H1 (cell line): ENCODE measurements at regions not wholly inside any gene's neighbourhood (a gene's known extent, or its start where the extent isn't known, plus 50 kb on each side); places are given as distances from the start of the nearest gene placed in this dataset.

Experiments
- CTCF ChIA-PET: fragments of 300-600 bp; sonication (Branson Sonifier 250); formaldehyde crosslinking; loops from one replicate; lab custom pipeline; 2021; ENCODE audit not compliant: partially characterized antibody; lab: Charles Lee
- POLR2A ChIA-PET: fragments of 300-600 bp; sonication (Branson Sonifier 250); formaldehyde crosslinking; loops from one replicate; lab custom pipeline; 2021; ENCODE audit warnings: inconsistent platforms; ENCODE audit not compliant: partially characterized antibody; lab: Charles Lee
- DNase-seq, 2 experiments: peaks; one replicate each; pipeline versions ENCODE4 v3.0.0 to v3.0.0-alpha.2; 2010 to 2022; ENCODE audit warnings: low spot score in 2 of 2, low read depth in 1 of 2, mixed read lengths in 1 of 2
- FAIRE-seq: peaks from 2 replicates; lab custom pipeline; 2011; peaks lifted over from hg19 to GRCh38; lab: Jason Lieb, UNC
- H2AFZ ChIP-seq: 2 replicates; pipeline ENCODE4 v1.8.1; 2012; ENCODE audit warnings: low read length, inconsistent platforms
- H2AK5ac ChIP-seq: 2 replicates; pipeline ENCODE4 v1.6.1; 2013; ENCODE audit warnings: low read depth, low read length
- H2BK120ac ChIP-seq: replicated peaks from 2 replicates; pipeline ENCODE3; 2013; ENCODE audit warnings: low read depth, low read length, inconsistent platforms
- H2BK12ac ChIP-seq: 2 replicates; pipeline ENCODE4 v1.6.1; 2013; ENCODE audit warnings: low read depth, low read length
- H2BK15ac ChIP-seq: 2 replicates; pipeline ENCODE4 v1.6.1; 2013; ENCODE audit warnings: low read length
- H2BK20ac ChIP-seq: 2 replicates; pipeline ENCODE4 v1.6.1; 2013; ENCODE audit warnings: low read length
- H2BK5ac ChIP-seq: 2 replicates; pipeline ENCODE4 v1.6.1; 2013; ENCODE audit warnings: low read depth, low read length
- H3K14ac ChIP-seq: 2 replicates; pipeline ENCODE4 v1.6.1; 2013; ENCODE audit warnings: inconsistent platforms; ENCODE audit not compliant: insufficient read length
- H3K18ac ChIP-seq: 2 replicates; pipeline ENCODE4 v1.6.1; 2013; ENCODE audit warnings: low read length; ENCODE audit errors: extremely low read depth
- H3K23ac ChIP-seq: 2 replicates; pipeline ENCODE4 v1.6.1; 2013; ENCODE audit warnings: inconsistent platforms; ENCODE audit not compliant: insufficient read length
- H3K23me2 ChIP-seq: 2 replicates; pipeline ENCODE4 v1.6.1; 2013; ENCODE audit warnings: low read depth, low read length
- H3K27ac ChIP-seq: 2 replicates; pipeline ENCODE4 v1.6.1; 2011; ENCODE audit warnings: low read depth, low read length, inconsistent platforms
- H3K27me3 ChIP-seq, 4 experiments: replicated peaks in 1 of 4; 1 replicate in 1 of 4; 2 replicates in 3 of 4; pipeline versions ENCODE4 v1.6.1 to v1.8.1; 2011 to 2013; ENCODE audit warnings: low read length in 3 of 4, mild to moderate bottlenecking in 3 of 4, inconsistent platforms in 2 of 4, mixed read lengths in 2 of 4, moderate library complexity in 1 of 4; ENCODE audit not compliant: control insufficient read depth in 3 of 4, insufficient read depth in 3 of 4; ENCODE audit errors: extremely low read depth in 1 of 4
- H3K36me3 ChIP-seq, 4 experiments: 2 replicates each; pipeline versions ENCODE4 v1.6.1 to v1.8.1; 2011 to 2013; ENCODE audit warnings: mild to moderate bottlenecking in 4 of 4, low read length in 3 of 4, moderate library complexity in 2 of 4, control low read depth in 1 of 4, inconsistent platforms in 1 of 4; ENCODE audit not compliant: insufficient read depth in 4 of 4, control insufficient read depth in 2 of 4
- H3K4ac ChIP-seq: replicated peaks from 2 replicates; pipeline ENCODE3; 2013; ENCODE audit warnings: low read length, low read depth, mixed read lengths, inconsistent platforms; ENCODE audit not compliant: insufficient read length
- H3K4me1 ChIP-seq, 4 experiments: replicated peaks in 1 of 4; 1 replicate in 1 of 4; 2 replicates in 3 of 4; pipeline versions ENCODE4 v1.6.1 to v1.8.1; 2011 to 2013; ENCODE audit warnings: low read length in 3 of 4, inconsistent platforms in 2 of 4, mixed read lengths in 1 of 4; ENCODE audit not compliant: insufficient read depth in 4 of 4, control insufficient read depth in 3 of 4
- H3K4me2 ChIP-seq, 2 experiments: 2 replicates each; pipeline versions ENCODE4 v1.6.1 to v1.8.1; 2011 to 2013; ENCODE audit warnings: low read depth in 2 of 2, low read length in 2 of 2, control low read depth in 1 of 2, inconsistent platforms in 1 of 2, mild to moderate bottlenecking in 1 of 2; ENCODE audit not compliant: insufficient read depth in 1 of 2
- H3K4me3 ChIP-seq, 4 experiments: fragments of 200-600, 300-600 bp in 1 of 4; sonication (generic), shearing (Covaris generic), sonication (Bioruptor Twin) in 1 of 4; 2 replicates each; pipeline versions ENCODE4 v1.5.1 to v1.8.1; 2011 to 2016; ENCODE audit warnings: low read length in 4 of 4, low read depth in 3 of 4, control low read depth in 2 of 4, inconsistent platforms in 2 of 4, mild to moderate bottlenecking in 2 of 4, mixed read lengths in 1 of 4, moderate library complexity in 1 of 4; ENCODE audit not compliant: insufficient read depth in 2 of 4; ENCODE audit errors: extremely low read depth in 1 of 4
- H3K56ac ChIP-seq: replicated peaks from 2 replicates; pipeline ENCODE3; 2013; ENCODE audit warnings: low read depth, mild to moderate bottlenecking, mixed read lengths, low read length, inconsistent platforms; ENCODE audit not compliant: insufficient read length
- H3K79me1 ChIP-seq: 2 replicates; pipeline ENCODE4 v1.6.1; 2013; ENCODE audit warnings: low read depth, low read length, control low read depth
- H3K79me2 ChIP-seq, 2 experiments: 2 replicates each; pipeline versions ENCODE4 v1.6.1 to v1.8.1; 2012 to 2013; ENCODE audit warnings: low read length in 2 of 2, mild to moderate bottlenecking in 2 of 2, inconsistent platforms in 1 of 2; ENCODE audit not compliant: insufficient read depth in 2 of 2, control insufficient read depth in 1 of 2
- H3K9ac ChIP-seq, 4 experiments: replicated peaks in 1 of 4; 1 replicate in 1 of 4; 2 replicates in 3 of 4; pipeline versions ENCODE4 v1.6.1 to v1.8.1; 2011 to 2013; ENCODE audit warnings: low read depth in 3 of 4, low read length in 3 of 4, control low read depth in 2 of 4, mild to moderate bottlenecking in 2 of 4, moderate library complexity in 2 of 4, inconsistent platforms in 1 of 4; ENCODE audit errors: extremely low read depth in 1 of 4
- H3K9me3 ChIP-seq, 2 experiments: 2 replicates each; pipeline versions ENCODE4 v1.6.1 to v1.8.1; 2012 to 2013; ENCODE audit warnings: mild to moderate bottlenecking in 2 of 2, moderate library complexity in 2 of 2, control low read depth in 1 of 2, inconsistent platforms in 1 of 2, low read depth in 1 of 2, low read length in 1 of 2, mixed read lengths in 1 of 2; ENCODE audit not compliant: insufficient read depth in 2 of 2
- H4K20me1 ChIP-seq, 2 experiments: replicated peaks in 1 of 2; 2 replicates each; pipeline versions ENCODE3 to v1.8.1; 2011 to 2013; ENCODE audit warnings: inconsistent platforms in 2 of 2, low read length in 2 of 2, mild to moderate bottlenecking in 1 of 2; ENCODE audit not compliant: insufficient read depth in 2 of 2, control insufficient read depth in 1 of 2
- H4K5ac ChIP-seq: 2 replicates; pipeline ENCODE4 v1.6.1; 2013; ENCODE audit warnings: low read length, low read depth, mixed read lengths, inconsistent platforms; ENCODE audit not compliant: insufficient read length
- H4K8ac ChIP-seq: 2 replicates; pipeline ENCODE4 v1.8.0; 2013; ENCODE audit warnings: mild to moderate bottlenecking, moderate library complexity, low read length, inconsistent platforms; ENCODE audit not compliant: insufficient read depth; ENCODE audit errors: extremely low read depth
- H4K91ac ChIP-seq: replicated peaks from 2 replicates; pipeline ENCODE3; 2013; ENCODE audit warnings: low read length, mixed read lengths, inconsistent platforms; ENCODE audit not compliant: insufficient read length
- CBX5 ChIP-seq: fragments of 300-800, 300-1000 bp; sonication (generic); IDR thresholded peaks from 2 replicates; pipeline ENCODE4 v1.7.1; 2016; ENCODE audit warnings: antibody characterized with exemption, low read length, low read depth
- CHD1 ChIP-seq: IDR thresholded peaks from 2 replicates; pipeline ENCODE4 v1.6.1; 2012; ENCODE audit warnings: low read depth, low read length, improper control_type of control experiment
- CREB1 ChIP-seq: IDR thresholded peaks from 2 replicates; pipeline ENCODE4 v1.6.1; 2012; ENCODE audit warnings: inconsistent platforms
- JUN ChIP-seq: IDR thresholded peaks from 2 replicates; pipeline ENCODE4 v1.6.1; 2011; ENCODE audit warnings: low read depth, mild to moderate bottlenecking, improper control_type of control experiment, low read length
- RFX5 ChIP-seq: IDR thresholded peaks from 2 replicates; pipeline ENCODE4 v1.6.1; 2011; ENCODE audit warnings: low read depth, low read length, improper control_type of control experiment, borderline replicate concordance
- RNF2 ChIP-seq: fragments of 200-900, 300-1000 bp; sonication (generic); IDR thresholded peaks from 2 replicates; pipeline ENCODE4 v1.7.1; 2016; ENCODE audit warnings: borderline replicate concordance, low read depth, mild to moderate bottlenecking, antibody characterized with exemption, low read length; ENCODE audit not compliant: poor library complexity, severe bottlenecking; ENCODE audit errors: missing control alignments
- SIRT6 ChIP-seq: IDR thresholded peaks from one replicate; pipeline ENCODE4 v1.7.1; 2012; ENCODE audit warnings: low read length, inconsistent platforms
- SP1 ChIP-seq: IDR thresholded peaks from 2 replicates; pipeline ENCODE4 v1.6.1; 2011; ENCODE audit warnings: low read depth, low read length
- USF2 ChIP-seq: IDR thresholded peaks from 2 replicates; pipeline ENCODE4 v1.6.1; 2011; ENCODE audit warnings: low read length, improper control_type of control experiment
- WGBS, 2 experiments: shearing (Covaris generic) in 1 of 2; methylation state at CpG; one replicate each; pipeline versions ENCODE4 v1.1.6 to v1.1.7; 2013 to 2015; ENCODE audit warnings: low lambda C conversion rate in 2 of 2, mixed read lengths in 2 of 2, inconsistent platforms in 1 of 2, low coverage in 1 of 2, missing lambda C conversion rate in 1 of 2; ENCODE audit not compliant: insufficient replicate concordance in 2 of 2, insufficient coverage in 1 of 2, insufficient read length in 1 of 2; ENCODE audit errors: extremely low coverage in 1 of 2, missing lambda C conversion rate in 1 of 2; 5-methylcytosine and 5-hydroxymethylcytosine counted together
- TF ChIP-seq, protein P1 (sequence below): IDR thresholded peaks from 2 replicates; pipeline ENCODE4 v1.6.1; 2011; ENCODE audit warnings: low read depth, mild to moderate bottlenecking, low read length; ENCODE audit not compliant: insufficient read depth

DNA sequence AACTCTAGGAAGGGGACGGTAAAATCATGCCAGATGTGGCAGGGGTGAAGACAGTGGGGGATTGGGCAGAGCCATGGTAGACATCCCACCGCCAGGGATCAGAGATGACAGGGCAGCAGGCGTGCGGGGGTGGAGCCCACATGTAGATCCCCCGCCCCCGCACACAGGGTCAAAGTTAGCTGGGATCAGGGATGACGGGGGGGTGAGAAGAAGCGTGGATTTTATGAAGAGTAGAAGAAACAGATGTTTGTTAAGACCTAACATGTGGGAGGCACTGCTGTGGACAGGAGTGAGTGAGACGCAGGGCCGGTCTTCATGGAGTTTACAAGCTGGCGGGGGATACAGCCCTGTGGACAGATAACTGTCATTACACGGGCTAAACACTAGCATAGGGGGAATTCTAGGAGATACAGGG, 154.0 kb upstream of the KLF14 start:
- Histone ChIP-seq H3K9me3 (no peaks in the 10 kb centered on the region), H3K79me2 (no peaks in the 10 kb centered on the region), H3K27me3 (no peaks in the 10 kb centered on the region), H3K23me2 (no peaks in the 10 kb centered on the region), H3K4me1 (peaks cover 0 to 3% (median 1%) of the 10 kb centered on the region in 4 experiments; a peak in 4 of 7 replicates), H2BK120ac (no peak overlapping the region), H2BK5ac (peak overlapping the region; percentile 21; the same call in 1 of the 2 replicates), H3K23ac (no peak overlapping the region), H3K27ac (no peak overlapping the region), H4K20me1 (no peaks in the 10 kb centered on the region), H2AFZ (no peak overlapping the region), H3K36me3 (peaks cover 0 to 4% (median 0%) of the 10 kb centered on the region in 4 experiments; a peak in 1 of 8 replicates), H2BK20ac (no peak overlapping the region), H4K8ac (no peak overlapping the region), H3K18ac (no peak overlapping the region), H3K4me3 (no peak overlapping the region), H3K79me1 (no peaks in the 10 kb centered on the region; the same call in 1 of the 2 replicates), H3K4ac (no peak overlapping the region), H4K91ac (no peak overlapping the region), H3K9ac (no peak overlapping the region), H2BK12ac (no peak overlapping the region), H3K4me2 (no peak overlapping the region), H4K5ac (no peak overlapping the region), H2BK15ac (no peak overlapping the region), H2AK5ac (no peak overlapping the region), H3K56ac (no peak overlapping the region), H3K14ac (no peak overlapping the region)
- no peak for DNase-seq
- WGBS, 2 experiments, result 93% methylated on average over 12 of the region's 12 CpGs; no CpG with 5 or more reads in 1 of the 2 experiments
- TF ChIP-seq RFX5, result no peak
- TF ChIP-seq SIRT6, result no peak
- no peak for TF ChIP-seq CBX5
- no peak for TF ChIP-seq JUN
- no peak for TF ChIP-seq CHD1
- TF ChIP-seq, protein P1, sequence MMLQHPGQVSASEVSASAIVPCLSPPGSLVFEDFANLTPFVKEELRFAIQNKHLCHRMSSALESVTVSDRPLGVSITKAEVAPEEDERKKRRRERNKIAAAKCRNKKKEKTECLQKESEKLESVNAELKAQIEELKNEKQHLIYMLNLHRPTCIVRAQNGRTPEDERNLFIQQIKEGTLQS, result no peak
- TF ChIP-seq CREB1, result no peak
- TF ChIP-seq SP1, result no peak
- no peak for TF ChIP-seq RNF2
- TF ChIP-seq USF2, result no peak
- POLR2A ChIA-PET, result no interaction called here
- CTCF ChIA-PET, result interaction anchor here (1.1 to 10.4 kb wide), 5 partner anchors 8 to 49 kb away, joined by 3 to 120 read pairs (median 5); no protein-coding TSS in a partner anchor
- FAIRE-seq, result no peak
